ENCODE measurements at regions not wholly inside any gene's neighbourhood (a gene's known extent, or its start where the extent isn't known, plus 50 kb on each side); places are given as distances from the start of the nearest gene placed in this dataset.
"Not testable (repeated sequence)": the region's sequence is repeated elsewhere in the genome, so short reads cannot be mapped to it uniquely, and the experiment has no call there.

- no peak for DNase-seq
These were observed 169.4 kb downstream of the KBTBD8 start for GRCh38 chr3:67167481-67167880.

GRCh38 chr3:67171841-67172240 lies 173.7 kb downstream of the KBTBD8 start:
- no peak for DNase-seq

GRCh38 chr3:67173130-67173529 lies 175.0 kb downstream of the KBTBD8 start:
- DNase-seq, result not testable (repeated sequence)

GRCh38 chr3:67176396-67176795 lies 178.3 kb downstream of the KBTBD8 start:
- no peak for DNase-seq

- DNase-seq, result no peak
These were observed 194.4 kb downstream of the KBTBD8 start for GRCh38 chr3:67192466-67192865.

DNA sequence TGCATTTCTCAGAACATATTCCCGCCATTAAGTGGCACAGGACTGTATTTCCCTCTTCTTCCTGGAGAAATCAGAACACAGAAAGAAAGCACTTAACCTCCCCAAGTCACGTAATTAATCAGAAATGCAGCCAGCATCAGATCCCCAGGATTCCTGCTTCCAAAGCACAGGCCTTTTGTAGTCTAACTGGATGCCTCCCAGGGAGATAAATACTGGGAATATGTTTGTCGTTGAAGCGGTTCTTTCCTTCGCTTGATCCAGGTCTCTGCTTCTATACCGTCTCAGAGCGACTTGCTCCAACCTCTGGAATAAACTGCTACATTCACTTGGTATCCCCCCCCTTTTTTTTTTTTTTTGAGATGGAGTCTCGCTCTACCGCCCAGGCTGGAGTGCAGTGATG lies 198.6 kb downstream of the KBTBD8 start:
- no peak for DNase-seq

DNA sequence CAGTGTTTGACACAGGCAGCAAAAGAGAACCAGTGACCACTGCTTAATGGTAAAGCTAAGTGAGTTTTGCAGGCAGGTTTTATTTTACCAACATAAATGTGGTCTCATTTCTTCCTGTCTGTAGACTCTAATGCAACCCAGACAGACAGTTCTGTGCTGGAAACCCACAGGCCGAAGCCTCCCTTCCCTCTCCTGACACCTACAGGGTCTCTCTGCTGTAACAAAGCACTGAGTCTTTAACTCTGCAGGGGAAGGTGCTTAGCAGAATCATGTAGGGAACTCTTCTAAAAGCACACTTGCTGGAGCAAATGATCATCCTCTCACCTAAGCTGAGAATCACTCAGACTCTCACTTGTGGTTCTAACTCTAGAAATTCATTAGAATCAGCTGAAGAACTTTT lies 200.3 kb downstream of the KBTBD8 start:
- no peak for DNase-seq

GRCh38 chr3:67200618-67201017 lies 202.5 kb downstream of the KBTBD8 start:
- DNase-seq, result no peak

DNA sequence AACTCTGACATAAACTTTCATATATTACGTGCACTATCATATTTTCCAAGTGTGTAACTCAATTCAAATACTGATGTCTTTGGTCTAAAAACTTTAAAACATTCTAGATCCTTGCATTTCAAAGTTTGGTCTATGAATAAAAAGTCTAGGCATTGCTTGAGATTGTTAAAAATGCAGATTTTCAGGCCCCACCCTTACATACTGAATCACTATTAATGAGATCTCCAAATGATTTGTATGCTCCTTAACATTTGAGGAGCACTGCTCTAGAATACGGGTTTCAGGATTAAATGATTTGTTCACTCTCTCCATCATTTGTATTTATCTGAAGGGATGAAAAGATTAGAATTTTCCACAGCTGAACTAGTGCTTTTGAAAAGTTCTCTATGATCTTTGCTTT lies 202.9 kb downstream of the KBTBD8 start:
- no peak for DNase-seq

- DNase-seq, result no peak
These were observed 203.9 kb downstream of the KBTBD8 start for GRCh38 chr3:67202053-67202452.

DNA sequence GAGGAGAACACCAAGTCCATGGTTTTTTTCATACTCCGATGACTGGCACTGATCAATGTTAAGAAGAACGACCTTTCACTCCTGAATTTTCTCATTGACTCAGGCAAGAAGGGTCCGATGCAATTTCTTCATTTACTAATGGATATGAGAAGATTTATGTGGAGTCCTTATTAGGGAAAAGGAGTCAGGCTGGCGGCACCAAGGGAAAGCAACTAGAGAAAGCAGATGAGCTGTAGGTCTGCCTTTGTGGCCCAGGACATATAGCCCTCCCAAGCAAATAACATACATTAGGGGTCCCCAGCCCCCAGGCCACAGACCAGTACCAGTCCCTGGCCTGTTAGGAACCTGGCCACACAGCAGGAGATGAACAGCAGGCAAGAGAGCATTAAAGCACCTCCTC lies 206.8 kb downstream of the KBTBD8 start:
- DNase-seq, result no peak

DNA sequence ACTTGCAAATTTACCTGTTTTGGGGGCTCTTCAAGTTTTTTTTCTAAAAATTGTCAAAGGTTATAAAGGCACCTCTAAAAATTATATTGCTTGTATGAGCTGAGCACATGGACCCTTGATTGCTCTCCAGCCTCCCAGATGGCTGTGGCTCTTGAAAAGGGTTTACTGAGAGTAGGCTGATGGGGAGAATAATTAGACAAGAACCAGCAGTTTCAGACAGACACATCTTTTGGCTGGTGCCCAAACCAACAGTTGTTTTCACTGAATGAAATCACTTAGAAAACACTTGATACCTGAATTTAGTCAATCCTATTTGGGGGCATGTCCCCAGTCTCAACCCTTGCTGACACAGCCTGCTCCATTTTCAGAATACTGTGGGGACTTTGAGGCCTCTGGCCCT lies 217.6 kb downstream of the KBTBD8 start:
- DNase-seq, result no peak

- no peak for DNase-seq
These were observed 228.9 kb downstream of the KBTBD8 start for GRCh38 chr3:67227030-67227429.

GRCh38 chr3:67228136-67228535 lies 230.0 kb downstream of the KBTBD8 start:
- DNase-seq, result no peak

GRCh38 chr3:67232642-67233041 lies 234.5 kb downstream of the KBTBD8 start:
- no peak for DNase-seq

DNA sequence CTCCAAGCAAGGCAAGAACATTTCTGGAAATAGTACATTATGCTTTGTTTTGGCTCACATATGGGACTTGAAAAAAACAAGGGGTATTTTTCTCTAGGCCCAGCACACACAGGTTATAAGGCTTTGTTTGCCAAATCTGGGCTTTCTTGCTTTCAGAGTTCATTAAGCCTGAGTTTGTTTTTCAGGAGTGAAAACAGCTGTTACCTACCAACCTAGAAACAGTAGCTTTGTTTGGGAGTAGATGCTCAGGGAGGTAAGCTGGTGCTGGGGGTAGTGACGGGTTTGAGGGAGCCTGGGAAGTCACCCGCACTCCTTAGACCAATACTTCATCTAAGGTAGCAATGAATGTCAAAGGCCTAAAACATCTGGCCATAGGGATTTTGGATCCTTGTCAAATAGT lies 241.2 kb downstream of the KBTBD8 start:
- no peak for DNase-seq

DNA sequence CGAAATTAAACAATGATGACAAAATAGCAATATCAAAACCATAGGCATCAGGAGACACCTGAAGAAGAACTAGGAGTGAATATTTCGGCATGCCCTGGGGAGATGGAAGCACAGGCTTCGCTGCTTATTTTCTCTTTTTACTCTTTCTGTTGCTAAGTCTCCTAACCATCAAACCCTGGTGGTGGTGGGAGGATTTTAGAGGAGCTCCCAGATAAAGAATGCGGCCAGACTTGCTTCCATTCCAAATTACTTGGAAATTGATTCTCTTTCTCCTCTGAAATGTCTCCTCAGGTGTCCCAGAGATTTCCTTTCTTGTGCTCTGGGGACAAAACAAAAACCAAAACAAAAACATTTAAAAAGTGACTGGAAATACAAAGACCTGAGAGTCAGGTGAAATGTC lies 243.0 kb downstream of the KBTBD8 start:
- DNase-seq, result no peak

GRCh38 chr3:67244130-67244529 lies 246.0 kb downstream of the KBTBD8 start:
- no peak for DNase-seq

DNA sequence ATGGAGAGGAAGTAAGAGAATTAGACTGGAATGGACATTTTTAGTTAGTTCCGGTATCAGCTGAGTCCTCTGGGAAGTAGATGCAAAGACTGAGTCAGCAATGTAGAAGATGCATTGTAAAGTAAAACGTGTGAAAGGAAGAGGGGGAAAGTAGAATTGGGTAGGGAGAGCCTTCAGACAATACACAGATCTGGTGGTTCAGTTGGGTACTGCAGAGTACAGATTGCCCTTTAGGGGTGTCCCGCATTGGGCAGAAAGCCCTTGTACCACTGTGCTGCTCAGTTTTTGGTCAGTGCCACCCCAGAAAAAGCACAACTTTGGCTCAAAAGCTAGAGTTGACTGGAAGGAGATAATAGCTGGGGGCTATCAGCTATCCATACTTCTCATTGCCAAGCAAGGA lies 247.4 kb downstream of the KBTBD8 start:
- DNase-seq, result no peak

DNA sequence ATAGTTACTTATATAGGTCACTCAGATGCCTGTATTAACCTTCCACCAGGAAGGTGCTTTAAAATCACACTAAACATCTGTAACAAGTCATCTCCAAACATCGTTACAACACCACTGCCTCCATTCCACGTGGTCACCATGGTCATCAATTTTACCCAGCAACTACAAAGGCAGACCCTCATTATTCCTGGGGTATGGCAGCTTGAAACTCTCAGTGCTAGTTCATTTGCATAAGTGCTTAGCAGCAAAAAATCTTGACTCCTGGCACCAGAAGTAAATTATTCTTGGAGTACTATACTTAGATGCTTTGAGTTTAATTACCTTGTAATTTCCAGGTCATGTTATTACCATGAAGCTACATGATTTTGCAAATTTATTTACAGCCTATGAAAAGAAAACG lies 250.6 kb downstream of the KBTBD8 start:
- DNase-seq, result no peak

GRCh38 chr3:67252906-67253305 lies 254.8 kb downstream of the KBTBD8 start:
- not testable (repeated sequence) for DNase-seq

DNA sequence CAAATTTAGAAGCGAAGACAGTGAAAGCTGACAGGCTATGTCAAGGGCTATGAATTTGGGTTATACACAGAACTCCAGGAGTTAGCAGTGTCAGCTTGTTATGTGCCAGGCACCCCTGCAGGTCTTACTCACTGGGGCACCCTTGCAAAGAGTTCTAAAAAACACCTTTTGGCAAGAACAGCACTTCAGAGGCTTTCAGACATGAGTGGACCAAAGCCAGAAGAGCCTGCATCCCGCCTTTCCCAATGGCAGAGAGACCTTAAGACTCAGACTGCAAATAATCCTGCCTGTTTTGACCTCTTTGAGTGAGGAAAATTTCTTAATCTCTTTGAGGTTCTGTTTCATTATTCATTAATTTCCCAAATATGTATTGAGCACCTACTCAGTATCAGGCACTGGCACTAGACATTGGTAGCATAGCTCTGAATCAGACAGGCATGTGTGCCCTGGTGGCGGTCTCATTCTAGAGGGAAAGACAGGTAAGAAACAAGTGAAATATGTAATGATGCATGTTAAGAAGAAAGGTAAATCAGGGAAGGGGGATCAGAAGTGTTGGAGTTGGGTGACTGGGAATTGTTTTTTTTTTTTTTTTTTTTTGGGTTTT lies 280.0 kb downstream of the KBTBD8 start:
- no peak for DNase-seq

DNA sequence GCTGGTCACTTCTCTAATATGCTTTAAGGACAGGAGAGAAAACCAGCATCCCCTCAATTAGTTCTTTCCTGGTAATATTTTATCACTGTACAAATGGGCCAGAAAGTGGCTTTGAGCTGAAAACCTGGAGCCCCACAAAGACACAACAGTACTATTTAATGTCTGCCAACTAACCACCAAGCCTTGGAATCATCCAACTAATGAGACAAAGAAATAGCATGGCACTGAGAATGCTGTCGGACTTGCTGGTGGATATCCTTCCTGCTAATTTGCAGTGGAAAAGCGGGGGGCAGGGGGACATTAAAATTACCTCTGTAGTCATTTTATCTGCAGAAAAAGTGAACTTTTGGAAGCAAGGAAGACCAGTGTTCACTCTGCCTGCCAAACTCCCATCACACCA lies 288.5 kb downstream of the KBTBD8 start:
- DNase-seq, result no peak

- no peak for DNase-seq
These were observed 290.5 kb downstream of the KBTBD8 start for GRCh38 chr3:67288466-67289106.

GRCh38 chr3:67289626-67290025 lies 291.5 kb downstream of the KBTBD8 start:
- DNase-seq, result no peak
